ENCODE measurements at regions not wholly inside any gene's neighbourhood (a gene's known extent, or its start where the extent isn't known, plus 50 kb on each side); places are given as distances from the start of the nearest gene placed in this dataset.

- no peak overlapping the region for H3K4me3 ChIP-seq
- no peaks in the 10 kb centered on the region for H3K36me3 ChIP-seq (ENCODE audit: low read depth)
- TF ChIP-seq, protein P1, sequence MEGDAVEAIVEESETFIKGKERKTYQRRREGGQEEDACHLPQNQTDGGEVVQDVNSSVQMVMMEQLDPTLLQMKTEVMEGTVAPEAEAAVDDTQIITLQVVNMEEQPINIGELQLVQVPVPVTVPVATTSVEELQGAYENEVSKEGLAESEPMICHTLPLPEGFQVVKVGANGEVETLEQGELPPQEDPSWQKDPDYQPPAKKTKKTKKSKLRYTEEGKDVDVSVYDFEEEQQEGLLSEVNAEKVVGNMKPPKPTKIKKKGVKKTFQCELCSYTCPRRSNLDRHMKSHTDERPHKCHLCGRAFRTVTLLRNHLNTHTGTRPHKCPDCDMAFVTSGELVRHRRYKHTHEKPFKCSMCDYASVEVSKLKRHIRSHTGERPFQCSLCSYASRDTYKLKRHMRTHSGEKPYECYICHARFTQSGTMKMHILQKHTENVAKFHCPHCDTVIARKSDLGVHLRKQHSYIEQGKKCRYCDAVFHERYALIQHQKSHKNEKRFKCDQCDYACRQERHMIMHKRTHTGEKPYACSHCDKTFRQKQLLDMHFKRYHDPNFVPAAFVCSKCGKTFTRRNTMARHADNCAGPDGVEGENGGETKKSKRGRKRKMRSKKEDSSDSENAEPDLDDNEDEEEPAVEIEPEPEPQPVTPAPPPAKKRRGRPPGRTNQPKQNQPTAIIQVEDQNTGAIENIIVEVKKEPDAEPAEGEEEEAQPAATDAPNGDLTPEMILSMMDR (IDR thresholded peaks at IDR 0.05) = no peak
- ATAC-seq (no peak), DNase-seq (no peak)
- peaks cover 2% of the 10 kb centered on the region for H3K9me3 ChIP-seq
- no peaks in the 10 kb centered on the region for H3K4me1 ChIP-seq (ENCODE audit: low read depth)
- intact Hi-C loops (cut with DNase I, micrococcal nuclease) = no loop called here
These were observed 919.0 kb upstream of the ALCAM start for GRCh38 chr3:104447681-104448080.

DNA sequence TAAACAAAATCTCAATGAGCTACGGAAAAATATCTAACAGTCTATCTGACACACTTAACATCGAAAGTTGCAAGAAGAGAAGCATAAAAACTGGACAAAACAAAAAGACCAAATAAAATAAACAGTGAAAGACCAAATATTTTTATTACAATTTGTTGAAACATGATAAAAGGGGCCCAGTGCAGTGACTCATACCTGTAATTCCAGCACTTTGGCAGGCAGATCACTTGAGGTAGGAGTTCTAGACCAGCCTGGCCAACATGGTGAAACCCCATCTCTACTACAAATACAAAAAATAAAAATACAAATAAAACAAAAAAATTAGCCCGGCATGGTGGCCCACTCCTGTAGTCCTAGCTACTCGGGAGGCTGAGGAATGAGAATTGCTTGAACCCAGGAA, 914.0 kb upstream of the ALCAM start:
- ATAC-seq (no peak), DNase-seq (no peak)
- Histone ChIP-seq H3K4me1 (ENCODE audit: low read depth) (no peaks in the 10 kb centered on the region), H3K4me3 (no peak overlapping the region), H3K9me3 (no peaks in the 10 kb centered on the region), H3K36me3 (ENCODE audit: low read depth) (no peaks in the 10 kb centered on the region)
- intact Hi-C loops (cut with DNase I, micrococcal nuclease) = no loop called here
- TF ChIP-seq, protein P1 (IDR thresholded peaks at IDR 0.05) = no peak

DNA sequence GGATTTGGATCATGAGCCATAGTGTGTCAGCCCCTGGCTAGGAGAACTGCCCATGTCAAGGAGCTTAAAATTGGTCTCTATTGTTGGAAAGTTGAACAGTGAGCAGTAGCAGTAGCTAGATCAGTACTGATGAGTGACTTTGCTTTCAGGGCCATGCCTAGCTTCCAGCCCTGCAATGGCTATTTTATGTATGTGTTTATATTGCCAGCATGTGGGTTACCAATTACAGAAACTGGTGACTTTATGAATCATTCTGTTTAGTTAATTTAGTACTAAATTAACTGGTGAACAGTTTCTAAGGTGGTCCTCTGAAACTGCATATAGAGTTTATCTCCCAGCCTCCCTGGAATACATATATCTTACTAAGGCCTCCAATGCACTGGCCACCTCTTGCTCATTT, 908.1 kb upstream of the ALCAM start:
- H3K4me1 ChIP-seq (ENCODE audit: low read depth) = no peaks in the 10 kb centered on the region
- DNase-seq (no peak), ATAC-seq (no peak)
- intact Hi-C loops (cut with DNase I, micrococcal nuclease) = no loop called here
- H3K36me3 ChIP-seq (ENCODE audit: low read depth) = no peaks in the 10 kb centered on the region
- no peaks in the 10 kb centered on the region for H3K9me3 ChIP-seq
- H3K4me3 ChIP-seq = no peak overlapping the region
- TF ChIP-seq, protein P1 (IDR thresholded peaks at IDR 0.05) = no peak

GRCh38 chr3:104460477-104461406, 906.0 kb upstream of the ALCAM start:
- H3K4me1 ChIP-seq (ENCODE audit: low read depth) = no peaks in the 10 kb centered on the region
- intact Hi-C loops (cut with DNase I, micrococcal nuclease) = no loop called here
- no peak overlapping the region for H3K4me3 ChIP-seq
- no peak for ATAC-seq
- TF ChIP-seq, protein P1 (IDR thresholded peaks at IDR 0.05) = no peak
- H3K36me3 ChIP-seq (ENCODE audit: low read depth) = no peaks in the 10 kb centered on the region
- peaks cover 4% of the 10 kb centered on the region for H3K9me3 ChIP-seq
- no peak for DNase-seq

- Histone ChIP-seq H3K36me3 (ENCODE audit: low read depth) (no peaks in the 10 kb centered on the region), H3K4me1 (ENCODE audit: low read depth) (no peaks in the 10 kb centered on the region), H3K9me3 (peaks cover 4% of the 10 kb centered on the region), H3K4me3 (no peak overlapping the region)
- intact Hi-C loops (cut with DNase I, micrococcal nuclease) = no loop called here
- ATAC-seq (no peak), DNase-seq (no peak)
- TF ChIP-seq, protein P1 (IDR thresholded peaks at IDR 0.05) = no peak
These were observed 905.3 kb upstream of the ALCAM start for GRCh38 chr3:104461431-104461830.
